Medulla oblongata (tissue), 1 donor: ENCODE measurements at regions not wholly inside any gene's neighbourhood (a gene's known extent, or its start where the extent isn't known, plus 50 kb on each side); places are given as distances from the start of the nearest gene placed in this dataset.

Experiments used
- DNase-seq: peaks from one replicate; pipeline ENCODE4 v3.0.0-alpha.2; 2015; ENCODE audit errors: extremely low spot score

DNA sequence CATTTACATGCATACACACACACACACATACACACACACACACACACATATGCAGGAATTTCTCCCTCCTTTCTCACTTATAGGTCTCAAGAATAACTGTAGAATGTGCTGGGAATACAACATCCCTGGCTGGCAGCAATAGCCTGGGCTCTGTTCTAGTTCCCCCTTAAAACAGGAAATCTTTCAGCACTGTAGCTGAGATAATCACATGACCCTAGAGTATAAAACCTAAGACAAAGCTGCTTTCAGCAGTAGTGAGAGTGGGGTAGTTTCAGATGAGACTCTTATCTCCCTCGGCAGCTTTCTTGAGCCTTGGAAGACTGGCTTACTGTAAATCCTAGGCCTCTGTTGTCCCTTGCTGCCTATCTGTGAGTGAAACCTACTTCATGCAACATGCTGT, 137.4 kb upstream of the AKR1E2 start:
- peak; percentile 75 for DNase-seq

DNA sequence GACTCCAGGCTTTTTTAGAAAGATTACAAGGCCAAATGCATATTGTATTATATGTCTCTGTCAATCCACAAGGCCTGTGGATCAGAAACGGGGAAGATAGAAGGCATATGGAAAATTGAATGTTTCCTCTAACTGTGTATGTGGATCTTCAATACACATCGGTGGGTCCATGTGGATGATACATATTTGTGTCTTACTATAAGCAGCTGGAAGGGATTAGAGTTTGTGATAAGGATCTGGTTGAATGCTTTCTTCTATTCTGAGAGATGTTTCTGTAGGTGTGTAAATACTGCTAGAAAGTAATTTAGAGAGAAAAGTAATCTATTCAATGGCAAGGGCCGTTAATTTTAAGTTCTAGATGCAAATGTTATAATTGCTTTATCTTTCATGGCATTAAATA, 137.8 kb upstream of the AKR1E2 start:
- no peak for DNase-seq

DNA sequence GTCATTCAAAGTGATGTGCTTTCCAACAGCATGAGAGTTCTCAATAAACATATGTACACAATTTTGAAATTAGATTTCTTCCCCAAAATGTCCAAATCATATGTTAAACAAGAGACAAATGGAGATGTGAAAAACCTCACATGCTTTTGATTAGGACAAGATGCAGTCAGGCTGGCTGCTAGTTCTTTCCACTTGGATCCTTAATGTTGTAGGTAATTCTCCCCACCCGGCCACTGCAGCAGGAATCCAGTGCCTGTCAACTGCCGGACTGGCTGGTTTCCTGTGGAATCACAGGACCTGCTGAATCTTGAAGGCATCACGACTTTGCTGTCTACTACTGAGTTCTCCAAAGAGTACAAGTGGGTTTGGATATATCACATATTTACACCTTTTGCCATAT, 138.6 kb upstream of the AKR1E2 start:
- DNase-seq: no peak

DNA sequence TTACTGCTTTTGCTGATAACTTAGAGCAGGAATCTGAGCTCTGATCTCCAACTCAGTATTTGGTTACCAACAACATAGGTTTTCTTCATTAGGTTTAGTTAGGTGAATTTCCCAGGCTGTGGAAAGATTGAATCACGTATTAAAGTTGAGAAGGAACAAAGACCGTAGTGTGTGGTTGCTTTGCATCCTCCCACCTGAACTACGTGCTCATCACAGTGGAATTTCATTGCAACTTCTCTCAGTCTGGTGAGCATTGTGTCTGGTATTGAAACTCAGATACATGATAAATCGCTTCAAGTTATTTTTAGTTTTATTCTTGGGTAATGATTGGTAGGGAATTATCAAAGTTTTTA, 139.4 kb upstream of the AKR1E2 start:
- no peak for DNase-seq

DNA sequence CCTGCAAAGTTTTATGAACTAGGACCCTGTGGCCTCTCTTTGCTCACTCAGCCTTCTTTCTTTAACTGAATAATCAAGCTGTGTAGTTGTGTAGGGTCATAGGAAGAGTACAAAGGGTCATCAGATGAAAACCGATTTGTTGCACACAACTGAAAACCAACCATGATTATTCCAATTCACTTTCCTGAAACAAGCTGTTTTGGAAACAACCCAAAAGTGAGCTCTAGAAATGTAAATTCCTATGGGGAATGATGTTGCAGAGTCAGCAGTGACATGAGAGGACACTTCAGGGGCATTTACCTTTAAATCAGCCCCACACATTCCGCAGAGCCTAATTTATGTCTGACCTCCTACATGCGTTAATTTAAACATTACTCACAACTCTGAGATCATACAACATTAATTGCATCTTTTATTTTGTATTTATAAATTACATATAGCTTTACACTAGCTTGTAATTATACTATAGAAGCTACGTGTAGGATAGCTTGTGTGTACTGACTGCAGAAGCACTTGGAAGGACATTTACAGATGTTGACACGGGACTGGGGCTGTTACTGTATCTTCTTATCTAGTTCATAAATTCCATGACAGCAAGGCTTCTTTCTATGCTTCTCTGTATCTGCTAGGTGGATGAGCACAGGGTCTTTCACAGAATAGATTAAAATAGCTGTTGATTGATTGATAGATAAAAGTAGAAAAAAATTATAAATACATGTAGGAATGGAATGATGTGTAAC, 139.9 kb upstream of the AKR1E2 start:
- DNase-seq: no peak

DNA sequence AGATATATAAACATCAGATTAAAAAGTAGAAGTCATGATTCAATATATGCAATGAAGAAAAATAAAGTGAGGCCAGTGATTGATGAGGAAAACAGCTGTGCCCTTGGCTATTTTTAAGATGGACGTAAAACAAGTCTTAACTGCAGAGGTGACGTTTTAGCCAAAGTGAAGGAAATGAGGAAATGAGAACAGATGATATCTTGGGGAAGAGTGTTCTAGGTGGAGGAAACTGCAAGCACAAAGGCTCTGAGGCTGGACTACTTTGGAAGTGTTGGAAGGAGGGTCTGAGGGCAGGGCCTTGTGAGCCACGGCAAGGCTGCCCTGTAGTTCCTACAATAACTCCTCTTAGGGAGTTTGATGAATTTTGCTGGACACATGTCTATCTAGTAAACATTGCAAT, 140.5 kb upstream of the AKR1E2 start:
- DNase-seq: no peak

DNA sequence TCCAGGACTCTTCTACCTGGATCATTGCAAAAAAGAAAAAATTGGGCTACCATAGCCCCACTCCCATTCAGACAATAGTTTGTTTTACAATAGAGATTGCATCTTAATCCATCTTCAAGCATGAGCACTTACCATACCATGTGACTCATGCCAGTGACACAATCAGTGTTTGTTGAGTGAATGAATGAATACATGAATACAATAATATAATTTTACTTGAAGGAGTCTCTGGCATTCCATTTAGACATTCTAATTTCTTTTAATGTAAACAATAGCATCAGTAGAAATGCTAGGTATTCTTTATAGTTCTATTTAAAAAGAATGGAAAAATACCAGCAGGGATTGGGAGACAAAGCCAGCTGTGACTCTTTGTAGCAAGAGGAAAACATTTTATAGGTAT, 141.6 kb upstream of the AKR1E2 start:
- DNase-seq: no peak

DNA sequence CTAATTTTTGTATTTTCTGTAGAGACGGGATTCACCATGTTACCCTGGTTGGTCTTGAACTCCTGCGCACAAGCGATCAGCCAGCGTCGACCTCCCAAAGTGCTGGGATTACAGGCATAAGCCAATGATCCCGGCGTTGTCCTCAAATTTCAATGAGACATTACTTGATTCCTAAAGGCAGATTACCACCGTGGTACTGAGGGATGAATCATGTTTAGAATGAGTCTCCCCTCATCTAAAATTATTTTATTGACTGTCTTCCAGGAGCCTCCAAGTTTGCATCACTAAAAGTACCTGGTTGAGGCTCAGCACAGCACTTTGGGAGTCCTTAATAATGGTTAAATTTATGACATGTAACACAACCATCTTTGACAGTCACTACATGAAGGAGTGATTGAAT, 142.2 kb upstream of the AKR1E2 start:
- no peak for DNase-seq

DNA sequence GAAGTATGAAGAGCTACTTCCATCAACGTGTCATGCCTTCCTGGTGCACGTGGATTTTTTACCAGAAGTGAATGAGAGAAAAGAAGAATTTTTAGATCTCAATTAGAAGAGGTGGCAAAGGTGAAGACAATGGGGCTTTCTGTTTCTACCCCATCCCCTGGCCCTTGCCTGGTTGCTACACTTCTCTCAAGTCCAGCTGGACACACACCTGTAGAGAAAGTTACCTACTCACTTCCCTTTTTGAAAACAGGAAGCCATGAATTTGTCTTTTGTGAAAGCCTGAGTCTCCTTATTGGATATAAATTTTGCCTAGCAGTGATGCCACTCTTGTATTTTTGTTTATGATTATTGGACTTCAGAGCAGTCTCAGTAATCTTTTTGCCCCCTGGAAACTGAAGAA, 142.9 kb upstream of the AKR1E2 start:
- DNase-seq: no peak

DNA sequence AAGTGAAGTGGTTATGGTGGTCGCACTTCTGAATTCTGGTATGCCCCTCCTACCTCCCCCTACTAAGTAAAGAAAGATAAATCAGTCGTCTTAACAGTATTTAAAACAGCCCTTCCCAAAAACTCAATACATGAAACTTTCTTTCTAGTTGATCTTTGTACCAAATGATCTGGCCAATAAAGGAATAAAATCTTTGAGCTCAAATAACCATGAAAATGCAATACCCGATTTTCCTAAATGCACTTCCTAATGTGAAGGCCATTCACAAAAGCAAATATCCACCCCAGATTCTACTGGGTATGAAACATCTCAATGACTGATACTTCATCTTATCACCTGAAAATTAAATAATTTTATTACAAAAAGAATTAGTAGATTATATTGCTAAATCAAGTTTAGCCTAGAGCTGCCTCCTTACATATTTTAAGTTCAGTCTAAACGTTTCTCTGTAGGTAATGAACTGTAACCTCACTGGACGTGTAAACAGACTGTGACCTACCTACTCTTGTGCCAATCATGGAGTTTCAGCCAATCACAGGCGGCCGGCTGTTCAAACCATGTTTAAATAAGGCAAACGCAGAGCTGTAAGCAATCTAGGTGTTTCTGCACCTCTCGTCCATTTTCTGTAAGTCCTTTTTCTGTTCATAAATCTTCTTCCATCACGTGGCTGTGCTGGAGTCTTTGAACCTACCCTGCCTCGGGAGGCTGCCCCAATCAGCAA, 146.9 kb upstream of the AKR1E2 start:
- no peak for DNase-seq

DNA sequence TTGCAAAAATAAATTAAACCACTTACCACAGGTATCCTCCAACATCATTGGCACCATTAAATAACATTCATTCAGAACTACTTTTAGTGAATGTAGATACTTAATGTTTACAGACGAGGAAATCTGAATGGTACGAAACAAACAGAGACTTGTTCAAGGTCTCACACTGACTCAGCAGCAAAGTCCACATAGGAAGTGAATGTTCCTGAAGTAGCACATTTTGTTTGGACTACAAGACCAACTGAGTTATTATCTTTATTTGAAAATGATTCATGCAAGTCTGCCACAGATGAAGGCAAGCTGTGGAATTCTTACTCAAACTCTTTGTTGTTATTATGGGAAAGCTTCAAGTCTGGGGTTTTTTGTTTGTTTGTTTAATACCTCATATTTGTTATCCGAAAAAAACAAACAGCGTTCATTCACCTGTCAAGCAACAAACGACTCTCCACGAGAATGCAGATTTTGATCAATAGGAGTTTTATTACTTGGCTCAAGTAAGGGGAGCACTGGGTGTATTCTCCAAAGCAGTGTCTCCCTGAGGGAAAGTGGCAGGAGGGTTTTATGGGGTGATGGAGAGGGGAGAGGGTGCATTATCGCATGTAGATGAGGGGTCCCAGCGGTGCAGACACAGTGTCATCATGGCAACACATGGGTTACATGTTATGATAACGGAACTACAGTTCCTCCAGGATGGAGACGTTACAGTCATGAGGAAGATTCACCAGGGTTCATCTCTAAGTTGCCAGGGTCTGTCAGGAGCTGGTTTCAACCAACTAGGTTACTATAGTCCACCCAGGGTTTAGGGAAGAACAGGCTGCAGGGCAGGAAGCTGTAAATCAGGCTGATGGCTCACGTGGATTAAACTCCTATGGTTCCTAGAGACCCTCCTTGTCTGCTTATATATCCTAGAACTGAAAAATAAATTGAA, 147.7 kb upstream of the AKR1E2 start:
- no peak for DNase-seq

DNA sequence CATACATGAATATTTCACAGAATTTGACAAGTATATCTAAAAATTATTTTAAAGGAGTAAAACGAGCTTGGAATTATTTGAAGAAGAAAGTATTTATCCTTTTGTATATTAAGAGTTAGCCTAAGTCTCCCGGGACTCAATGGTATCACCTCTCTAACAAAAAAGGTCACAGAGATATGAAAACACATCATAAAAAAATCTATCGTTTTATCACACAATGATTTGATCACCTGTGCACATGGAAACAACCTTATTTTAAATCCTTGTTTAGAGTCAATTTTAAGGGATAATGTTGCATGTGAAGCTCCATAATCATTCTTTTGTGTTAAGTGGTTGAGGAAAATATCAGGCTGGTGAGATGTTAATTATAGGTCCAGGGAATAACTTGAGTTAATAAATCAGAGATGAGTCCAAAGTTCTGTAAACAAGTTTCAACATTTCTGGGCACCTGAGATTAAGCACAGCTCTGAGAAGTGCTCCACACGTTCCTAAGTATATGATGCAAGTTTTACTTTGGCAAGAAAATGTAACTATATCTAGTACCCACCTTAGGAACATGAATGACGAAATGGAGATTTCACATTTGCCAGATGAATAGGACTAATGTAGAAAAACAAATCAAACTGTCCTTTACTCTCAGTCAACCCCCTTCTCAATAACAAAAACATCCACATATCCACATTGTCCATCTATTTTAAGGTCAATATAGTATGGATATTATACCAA, 148.5 kb upstream of the AKR1E2 start:
- no peak for DNase-seq

DNA sequence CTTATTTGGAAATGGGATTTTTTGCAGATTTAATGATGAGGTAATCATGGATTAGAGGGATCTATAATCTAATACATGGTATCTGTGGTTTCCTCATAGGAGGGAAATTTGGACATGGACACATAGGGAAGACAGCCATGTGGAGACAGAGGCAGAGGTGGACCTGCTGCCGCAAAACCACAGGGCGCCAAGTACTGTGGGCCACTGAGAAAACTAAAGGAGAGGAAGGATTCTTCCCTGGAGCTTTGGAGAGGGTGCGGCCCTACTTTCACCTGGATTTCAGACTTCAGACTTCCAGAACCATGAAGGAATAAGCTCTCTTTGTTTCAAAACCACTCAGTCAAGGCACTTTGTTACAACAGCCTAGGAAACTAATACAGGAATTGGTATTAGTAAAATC, 149.4 kb upstream of the AKR1E2 start:
- DNase-seq: no peak

DNA sequence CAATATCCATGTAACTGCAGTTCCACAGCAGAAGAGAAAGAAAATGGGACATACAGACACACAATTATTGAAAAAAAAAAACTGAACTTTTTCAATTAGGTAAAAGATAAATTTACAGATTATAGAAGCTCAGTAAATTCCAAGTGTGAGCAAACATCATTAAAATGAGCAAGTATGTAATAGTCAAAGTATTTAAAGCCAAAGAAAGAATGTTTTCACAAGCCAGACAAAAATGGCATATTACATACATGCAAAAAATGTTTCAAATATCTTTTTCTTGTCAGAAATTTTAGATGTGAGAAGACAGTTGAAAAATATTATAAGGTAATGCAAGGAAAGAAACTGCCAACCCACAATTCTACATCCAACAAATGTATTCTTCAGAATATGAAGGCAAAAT, 150.2 kb upstream of the AKR1E2 start:
- no peak for DNase-seq

DNA sequence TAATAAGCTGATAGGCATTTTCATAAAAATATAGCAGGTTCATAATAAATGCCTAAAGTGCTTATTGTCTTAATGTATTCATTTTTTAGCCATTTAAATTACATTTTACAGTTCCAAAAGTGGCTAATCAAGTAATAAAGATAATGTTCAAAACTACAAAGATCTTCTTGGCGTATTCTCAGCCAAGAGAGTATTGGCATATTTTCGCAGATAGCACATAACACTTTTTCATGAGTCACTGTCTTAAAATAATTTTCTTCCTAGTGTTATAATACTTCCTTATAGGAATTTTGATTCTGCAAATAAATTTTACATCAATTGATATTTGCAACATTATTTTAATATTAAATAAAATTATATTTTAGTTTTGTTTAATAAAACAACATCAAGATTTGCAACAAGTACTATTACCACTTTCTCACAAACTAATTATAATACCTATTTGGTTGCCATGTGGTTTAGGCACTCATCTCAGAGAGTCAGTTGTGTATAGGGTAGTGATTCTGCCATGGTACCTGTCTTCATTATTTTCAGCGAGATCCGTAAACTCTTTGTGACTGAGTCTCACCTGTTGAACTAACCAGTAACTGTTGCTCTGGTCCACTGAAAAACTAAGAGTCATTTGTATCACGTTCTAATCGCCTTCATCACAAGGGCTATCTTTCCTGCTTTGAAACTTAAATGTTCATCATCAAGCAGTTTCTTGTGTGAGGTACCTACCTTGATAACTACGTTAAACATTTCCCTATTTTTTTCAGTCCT, 152.5 kb upstream of the AKR1E2 start:
- no peak for DNase-seq

DNA sequence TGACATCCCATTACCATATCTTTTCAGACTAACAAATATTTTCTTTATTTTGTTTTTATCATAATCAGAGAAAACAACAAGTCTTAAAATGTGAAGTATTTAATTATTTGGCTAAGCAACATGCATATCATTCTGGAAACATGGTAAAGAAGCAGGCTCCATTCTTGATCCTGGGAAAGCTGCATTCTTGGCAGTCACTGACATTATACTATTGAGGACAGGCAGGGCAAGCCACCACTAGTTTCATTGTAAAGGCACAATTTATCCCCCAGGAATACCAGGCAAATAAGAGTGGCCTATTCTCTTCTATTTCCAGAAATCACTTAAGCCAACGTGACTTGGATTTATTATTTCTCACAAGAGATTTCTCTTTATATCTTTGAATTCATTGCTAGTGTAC, 153.8 kb upstream of the AKR1E2 start:
- no peak for DNase-seq

DNA sequence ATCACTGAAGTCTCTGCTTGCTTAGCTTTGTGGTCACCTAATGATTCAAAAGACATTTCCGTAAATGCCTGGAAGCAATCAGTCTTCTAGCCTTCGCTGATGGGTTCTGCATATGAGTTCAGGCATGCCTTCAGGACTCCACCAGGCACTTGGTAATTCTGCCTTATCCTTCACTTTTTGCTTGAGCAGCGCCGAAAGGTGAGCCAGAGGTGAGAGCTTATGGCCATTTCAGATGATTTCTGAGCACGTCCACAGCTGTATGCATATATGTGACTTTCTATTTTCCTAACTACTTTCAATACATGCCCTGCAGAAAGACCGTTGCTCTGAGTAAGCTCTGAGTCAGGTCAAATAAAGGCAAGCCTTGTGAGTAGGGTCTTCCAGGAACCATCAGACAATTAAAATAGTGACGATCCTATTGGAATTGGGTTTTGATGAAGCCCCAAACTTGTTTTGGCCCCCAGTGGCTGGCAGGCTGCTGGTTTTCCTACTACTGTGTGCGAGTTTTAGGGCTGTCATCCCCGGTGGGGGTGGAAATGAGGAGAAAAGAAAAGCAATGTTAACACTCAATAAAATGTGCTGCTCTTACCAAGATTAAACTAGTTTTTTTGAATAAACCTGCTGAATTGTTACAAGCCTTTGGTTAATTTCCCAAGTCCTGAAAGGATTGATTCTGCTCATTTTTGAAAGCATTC, 154.4 kb upstream of the AKR1E2 start:
- no peak for DNase-seq

DNA sequence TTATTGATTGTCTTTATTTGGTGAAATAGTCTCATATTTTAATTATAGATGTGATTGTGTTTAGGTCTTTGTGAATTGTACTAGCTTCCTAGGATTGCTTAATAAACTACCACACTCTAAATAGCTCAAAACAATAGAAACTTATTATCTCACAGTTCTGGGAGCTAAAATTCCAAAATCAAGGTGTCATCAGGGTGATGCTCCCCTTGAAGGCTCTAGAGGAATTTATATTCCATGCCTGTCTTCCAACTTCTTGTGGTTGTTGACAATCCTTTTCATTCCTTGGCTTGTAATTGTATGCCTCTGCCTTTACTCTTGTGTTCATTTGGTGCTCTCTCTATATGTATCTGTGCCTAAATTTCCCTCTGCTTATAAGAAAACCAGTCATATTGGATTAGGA, 155.3 kb upstream of the AKR1E2 start:
- DNase-seq: no peak

DNA sequence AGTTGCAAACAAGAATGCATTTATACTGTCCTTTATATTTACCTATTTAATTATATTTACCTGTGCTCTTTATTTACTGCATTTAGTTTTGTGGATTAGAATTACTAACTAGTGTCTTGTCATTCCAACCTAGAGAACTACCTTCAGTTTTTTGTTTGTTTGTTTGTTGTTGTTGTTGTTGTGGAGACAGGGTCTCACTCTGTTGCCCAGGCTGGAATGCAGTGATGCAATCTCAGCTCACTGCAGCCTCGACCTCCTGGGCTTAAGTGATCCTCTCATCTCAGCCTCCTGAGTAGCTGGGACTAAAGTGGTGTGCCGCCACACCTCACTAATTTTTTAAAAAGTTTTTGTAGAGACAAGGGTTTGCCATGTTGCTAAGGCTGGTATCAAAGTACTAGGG, 156.4 kb upstream of the AKR1E2 start:
- no peak for DNase-seq

DNA sequence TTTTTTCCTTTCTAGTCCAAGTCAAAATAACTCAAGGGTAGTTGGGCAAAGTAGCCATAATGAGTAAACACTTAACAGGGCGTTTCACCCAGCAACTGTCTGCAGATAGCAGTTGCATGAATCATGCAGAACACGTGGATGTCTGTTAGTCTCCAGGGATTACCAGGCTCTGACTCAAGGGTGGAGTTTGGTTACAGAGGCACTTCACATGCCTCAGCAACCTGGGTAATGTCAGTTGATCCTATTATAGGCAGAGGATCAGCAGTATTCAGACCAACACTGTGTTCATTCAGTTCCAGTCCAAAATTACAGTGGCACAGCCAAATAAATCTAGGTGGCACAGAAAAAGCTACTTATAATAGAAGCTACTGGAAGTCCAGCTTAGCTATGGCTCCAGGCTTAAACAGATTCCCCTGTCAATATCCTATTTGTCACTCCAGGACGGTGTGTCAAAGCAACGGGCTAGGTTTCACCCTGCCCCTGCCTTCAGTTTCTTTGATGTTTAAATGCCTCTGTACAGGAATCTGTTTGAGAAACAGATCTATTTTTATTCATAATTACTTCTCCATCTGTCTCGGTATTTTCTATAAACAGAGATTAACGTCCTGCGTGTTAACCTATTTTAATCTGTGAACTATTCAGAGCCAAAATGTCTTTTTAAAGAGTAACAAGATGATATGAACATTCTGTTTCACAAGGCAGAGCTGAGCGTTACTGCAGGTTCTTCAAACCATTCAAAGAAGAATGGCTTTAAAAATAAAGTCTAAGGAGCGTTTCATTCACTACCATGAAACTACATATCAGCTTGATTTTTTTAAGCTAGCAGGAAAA, 162.6 kb upstream of the AKR1E2 start:
- no peak for DNase-seq
